ENCODE measurements at regions not wholly inside any gene's neighbourhood (a gene's known extent, or its start where the extent isn't known, plus 50 kb on each side); places are given as distances from the start of the nearest gene placed in this dataset.

DNA sequence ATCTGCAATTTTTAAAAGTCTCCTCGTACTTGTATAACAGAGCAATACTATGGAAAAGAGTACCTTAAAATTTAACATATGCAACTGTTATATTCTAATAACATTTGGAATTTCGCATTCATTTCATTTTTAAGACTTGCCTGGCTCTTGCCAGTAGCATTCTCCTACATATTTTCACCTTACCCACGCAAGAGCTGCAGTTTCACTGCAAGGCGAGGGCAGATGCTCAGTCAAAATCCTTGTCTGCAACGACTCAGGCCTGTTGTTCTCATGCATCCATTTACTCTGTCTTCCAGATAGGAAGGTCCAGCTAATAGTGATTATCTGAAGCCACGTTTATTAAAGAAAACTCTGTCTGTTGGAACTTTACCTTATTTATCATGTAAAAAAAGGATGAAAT, 227.0 kb upstream of the RFC3 start:
- no peak for TF ChIP-seq TCF7L2 (IDR thresholded peaks at IDR 0.05; ENCODE audit: low read depth, low read length)
- TF ChIP-seq, protein P1, sequence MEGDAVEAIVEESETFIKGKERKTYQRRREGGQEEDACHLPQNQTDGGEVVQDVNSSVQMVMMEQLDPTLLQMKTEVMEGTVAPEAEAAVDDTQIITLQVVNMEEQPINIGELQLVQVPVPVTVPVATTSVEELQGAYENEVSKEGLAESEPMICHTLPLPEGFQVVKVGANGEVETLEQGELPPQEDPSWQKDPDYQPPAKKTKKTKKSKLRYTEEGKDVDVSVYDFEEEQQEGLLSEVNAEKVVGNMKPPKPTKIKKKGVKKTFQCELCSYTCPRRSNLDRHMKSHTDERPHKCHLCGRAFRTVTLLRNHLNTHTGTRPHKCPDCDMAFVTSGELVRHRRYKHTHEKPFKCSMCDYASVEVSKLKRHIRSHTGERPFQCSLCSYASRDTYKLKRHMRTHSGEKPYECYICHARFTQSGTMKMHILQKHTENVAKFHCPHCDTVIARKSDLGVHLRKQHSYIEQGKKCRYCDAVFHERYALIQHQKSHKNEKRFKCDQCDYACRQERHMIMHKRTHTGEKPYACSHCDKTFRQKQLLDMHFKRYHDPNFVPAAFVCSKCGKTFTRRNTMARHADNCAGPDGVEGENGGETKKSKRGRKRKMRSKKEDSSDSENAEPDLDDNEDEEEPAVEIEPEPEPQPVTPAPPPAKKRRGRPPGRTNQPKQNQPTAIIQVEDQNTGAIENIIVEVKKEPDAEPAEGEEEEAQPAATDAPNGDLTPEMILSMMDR (IDR thresholded peaks at IDR 0.05) = no peak

Measured in Panc1 (cell line).